ENCODE measurements at regions not wholly inside any gene's neighbourhood (a gene's known extent, or its start where the extent isn't known, plus 50 kb on each side); places are given as distances from the start of the nearest gene placed in this dataset.

- TF ChIP-seq POLR2A (IDR thresholded peaks at IDR 0.05) (no peak), POLR2AphosphoS5 (IDR thresholded peaks at IDR 0.05) (no peak), CTCF (IDR thresholded peaks at IDR 0.05) (no peak)
- H3K9me3 ChIP-seq: no peaks in the 10 kb centered on the region
Observed at GRCh38 chr6:71656121-71656520, 230.2 kb upstream of the RIMS1 start.

GRCh38 chr6:71665931-71666330, 220.4 kb upstream of the RIMS1 start:
- H3K9me3 ChIP-seq: no peaks in the 10 kb centered on the region
- H3K27ac ChIP-seq: no peak overlapping the region
- no peak for DNase-seq (ENCODE audit: low spot score)
- 34% methylated on average over 3 of the region's 3 CpGs for WGBS
- intact Hi-C loops (cut with DNase I): no loop called here
- H3K4me1 ChIP-seq (replicated peaks): no peaks in the 10 kb centered on the region
- no peaks in the 10 kb centered on the region for H3K27me3 ChIP-seq (replicated peaks; ENCODE audit: insufficient read depth)
- H3K4me3 ChIP-seq: no peak overlapping the region
- no peaks in the 10 kb centered on the region for H3K36me3 ChIP-seq
- TF ChIP-seq POLR2A (IDR thresholded peaks at IDR 0.05): no peak
- no peak for TF ChIP-seq CTCF (IDR thresholded peaks at IDR 0.05)
- TF ChIP-seq POLR2AphosphoS5 (IDR thresholded peaks at IDR 0.05): no peak

More at GRCh38 chr6:71656121-71656520, 230.2 kb upstream of the RIMS1 start:
- Histone ChIP-seq H3K27ac (no peak overlapping the region), H3K36me3 (no peaks in the 10 kb centered on the region), H3K27me3 (replicated peaks; ENCODE audit: insufficient read depth) (no peaks in the 10 kb centered on the region), H3K4me3 (no peak overlapping the region), H3K4me1 (replicated peaks) (no peaks in the 10 kb centered on the region)
- intact Hi-C loops (cut with DNase I): no loop called here
- WGBS: 50% methylated on average over 1 of the region's 1 CpG
- DNase-seq (ENCODE audit: low spot score): no peak

GRCh38 chr6:71672876-71673275, 213.5 kb upstream of the RIMS1 start:
- DNase-seq (ENCODE audit: low spot score): no peak
- H3K4me3 ChIP-seq: no peak overlapping the region
- H3K27ac ChIP-seq: no peak overlapping the region
- H3K27me3 ChIP-seq (replicated peaks; ENCODE audit: insufficient read depth): no peaks in the 10 kb centered on the region
- WGBS: 85% methylated on average over 2 of the region's 2 CpGs
- H3K4me1 ChIP-seq (replicated peaks): no peaks in the 10 kb centered on the region
- no peaks in the 10 kb centered on the region for H3K36me3 ChIP-seq
- intact Hi-C loops (cut with DNase I): no loop called here
- no peaks in the 10 kb centered on the region for H3K9me3 ChIP-seq
- TF ChIP-seq POLR2A (IDR thresholded peaks at IDR 0.05) (no peak), POLR2AphosphoS5 (IDR thresholded peaks at IDR 0.05) (no peak), CTCF (IDR thresholded peaks at IDR 0.05) (no peak)

GRCh38 chr6:71675386-71675785, 211.0 kb upstream of the RIMS1 start:
- TF ChIP-seq POLR2A (IDR thresholded peaks at IDR 0.05): no peak
- no peak for TF ChIP-seq POLR2AphosphoS5 (IDR thresholded peaks at IDR 0.05)
- no peak for TF ChIP-seq CTCF (IDR thresholded peaks at IDR 0.05)
- no peak for DNase-seq (ENCODE audit: low spot score)

GRCh38 chr6:71676298-71676697, 210.1 kb upstream of the RIMS1 start:
- Histone ChIP-seq H3K27me3 (replicated peaks; ENCODE audit: insufficient read depth) (no peaks in the 10 kb centered on the region), H3K36me3 (no peaks in the 10 kb centered on the region), H3K27ac (no peak overlapping the region), H3K4me1 (replicated peaks) (no peaks in the 10 kb centered on the region), H3K4me3 (no peak overlapping the region), H3K9me3 (no peaks in the 10 kb centered on the region)
- intact Hi-C loops (cut with DNase I): no loop called here
- TF ChIP-seq POLR2AphosphoS5 (IDR thresholded peaks at IDR 0.05) (no peak), CTCF (IDR thresholded peaks at IDR 0.05) (no peak), POLR2A (IDR thresholded peaks at IDR 0.05) (no peak)
- no peak for DNase-seq (ENCODE audit: low spot score)

More at GRCh38 chr6:71675386-71675785, 211.0 kb upstream of the RIMS1 start:
- Histone ChIP-seq H3K4me1 (replicated peaks) (no peaks in the 10 kb centered on the region), H3K4me3 (no peak overlapping the region), H3K27me3 (replicated peaks; ENCODE audit: insufficient read depth) (no peaks in the 10 kb centered on the region), H3K9me3 (no peaks in the 10 kb centered on the region), H3K27ac (no peak overlapping the region), H3K36me3 (no peaks in the 10 kb centered on the region)
- intact Hi-C loops (cut with DNase I): no loop called here
- WGBS: 11% methylated on average over 1 of the region's 1 CpG

All from prostate gland (tissue), 2 donors.